ENCODE measurements at regions not wholly inside any gene's neighbourhood (a gene's known extent, or its start where the extent isn't known, plus 50 kb on each side); places are given as distances from the start of the nearest gene placed in this dataset.
"Not testable (repeated sequence)": the region's sequence is repeated elsewhere in the genome, so short reads cannot be mapped to it uniquely, and the experiment has no call there.

DNA sequence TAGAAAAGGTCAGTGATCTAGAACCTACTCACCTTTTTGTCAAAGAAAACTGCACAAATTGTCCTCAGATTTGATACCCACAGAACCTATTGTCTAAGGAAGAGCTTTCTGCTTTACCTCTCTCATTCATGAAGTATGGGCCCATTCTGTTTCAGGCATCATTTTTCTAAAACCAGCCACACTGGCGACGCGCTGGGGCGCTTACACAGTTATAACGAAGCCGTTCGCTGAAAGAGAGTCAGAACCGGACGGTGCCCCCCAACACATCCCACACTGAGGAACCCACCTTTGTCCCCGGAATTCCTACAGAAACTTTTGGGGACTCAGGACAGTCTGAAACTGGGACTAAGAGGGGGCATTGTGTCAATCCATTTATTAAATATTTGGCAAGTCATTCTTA is 206.3 kb upstream of the HAAO start:
- Histone ChIP-seq H3K9me3 (no peaks in the 10 kb centered on the region), H3K36me3 (no peaks in the 10 kb centered on the region), H3K9ac (ENCODE audit: low read depth in 2 of 2, low read length in 2 of 2) (peak overlapping the region in 1 of 2 donors; percentile 72), H3K27ac (peak overlapping the region; percentile 81), H3K4me3 (no peak overlapping the region), H3K4me1 (no peaks in the 10 kb centered on the region), H3K27me3 (no peaks in the 10 kb centered on the region)
- DNase-seq: no peak
- TF ChIP-seq CTCF (IDR thresholded peaks at IDR 0.05): no peak
- intact Hi-C loops (cut with DNase I): no loop called here

GRCh38 chr2:42996528-42996927 is 204.1 kb upstream of the HAAO start:
- H3K9me3 ChIP-seq: no peaks in the 10 kb centered on the region

DNA sequence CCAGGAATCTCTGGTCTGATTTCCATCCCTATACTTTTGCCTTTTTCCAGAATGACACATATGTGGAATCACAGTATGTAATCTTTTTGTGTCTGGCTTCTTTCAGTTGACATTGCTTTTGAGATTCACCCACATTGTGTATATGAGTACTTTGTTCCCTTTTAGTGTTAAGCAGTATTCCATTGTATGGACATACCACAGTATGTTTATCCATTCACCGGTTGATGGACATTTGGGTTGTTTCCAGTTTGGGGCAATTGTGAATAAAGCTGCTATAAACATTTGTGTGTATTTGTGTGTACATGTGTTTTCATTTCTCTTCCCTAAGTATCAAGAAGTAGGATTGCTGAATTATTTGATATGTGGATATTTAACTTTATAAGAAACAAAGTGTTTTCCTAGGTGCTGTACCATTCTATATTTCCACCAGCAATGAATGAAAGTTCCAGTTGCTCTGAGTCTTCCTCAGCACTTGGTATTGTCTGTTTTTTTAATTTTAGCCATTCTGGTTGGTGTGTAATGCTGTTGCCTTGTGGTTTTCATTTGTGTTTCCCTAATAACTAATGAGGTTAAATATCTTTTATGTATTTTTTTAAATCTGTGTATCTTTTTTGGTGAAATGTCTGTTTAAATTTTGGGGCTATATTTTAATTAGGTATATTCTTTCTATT is 203.5 kb upstream of the HAAO start:
- DNase-seq: no peak
- no peak overlapping the region for H3K27ac ChIP-seq
- H3K4me3 ChIP-seq: no peak overlapping the region
- no peaks in the 10 kb centered on the region for H3K4me1 ChIP-seq
- H3K9ac ChIP-seq (ENCODE audit: low read depth in 2 of 2, low read length in 2 of 2): no peak overlapping the region
- H3K9me3 ChIP-seq: no peaks in the 10 kb centered on the region
- H3K27me3 ChIP-seq: no peaks in the 10 kb centered on the region
- intact Hi-C loops (cut with DNase I): no loop called here
- TF ChIP-seq CTCF (IDR thresholded peaks at IDR 0.05): no peak
- H3K36me3 ChIP-seq: no peaks in the 10 kb centered on the region

More at GRCh38 chr2:42996528-42996927, 204.1 kb upstream of the HAAO start:
- no peaks in the 10 kb centered on the region for H3K36me3 ChIP-seq
- no peak overlapping the region for H3K9ac ChIP-seq (ENCODE audit: low read depth in 2 of 2, low read length in 2 of 2)
- no peaks in the 10 kb centered on the region for H3K27me3 ChIP-seq
- no peak overlapping the region for H3K4me3 ChIP-seq
- H3K4me1 ChIP-seq: no peaks in the 10 kb centered on the region
- DNase-seq: no peak
- intact Hi-C loops (cut with DNase I): no loop called here
- H3K27ac ChIP-seq: no peak overlapping the region
- TF ChIP-seq CTCF (IDR thresholded peaks at IDR 0.05): no peak

DNA sequence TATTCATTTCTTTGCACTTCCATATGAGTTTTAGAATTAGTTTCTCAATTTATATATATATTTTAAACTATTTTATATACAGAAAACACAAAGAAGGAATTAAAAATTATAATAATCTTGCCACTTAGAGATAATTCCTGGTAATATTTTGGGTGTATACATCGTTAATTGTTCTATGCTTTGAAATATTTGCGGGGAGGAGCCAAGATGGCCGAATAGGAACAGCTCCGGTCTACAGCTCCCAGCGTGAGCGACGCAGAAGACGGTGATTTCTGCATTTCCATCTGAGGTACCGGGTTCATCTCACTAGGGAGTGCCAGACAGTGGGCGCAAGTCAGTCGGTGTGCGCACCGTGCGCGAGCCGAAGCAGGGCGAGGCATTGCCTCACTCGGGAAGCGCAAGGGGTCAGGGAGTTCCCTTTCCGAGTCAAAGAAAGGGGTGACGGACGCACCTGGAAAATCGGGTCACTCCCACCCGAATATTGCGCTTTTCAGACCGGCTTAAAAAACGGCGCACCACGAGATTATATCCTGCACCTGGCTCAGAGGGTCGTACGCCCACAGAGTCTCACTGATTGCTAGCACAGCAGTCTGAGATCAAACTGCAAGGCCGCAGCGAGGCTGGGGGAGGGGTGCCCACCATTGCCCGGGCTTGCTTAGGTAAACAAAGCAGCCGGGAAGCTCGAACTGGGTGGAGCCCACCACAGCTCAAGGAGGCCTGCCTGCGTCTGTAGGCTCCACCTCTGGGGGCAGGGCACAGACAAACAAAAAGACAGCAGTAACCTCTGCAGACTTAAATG is 197.1 kb upstream of the HAAO start:
- H3K4me1 ChIP-seq; DNase-seq; H3K9me3 ChIP-seq; H3K27me3 ChIP-seq; intact Hi-C loops (cut with DNase I); H3K27ac ChIP-seq; H3K36me3 ChIP-seq; H3K9ac ChIP-seq (ENCODE audit: low read depth in 2 of 2, low read length in 2 of 2); H3K4me3 ChIP-seq: not testable (repeated sequence)

- H3K4me3 ChIP-seq; H3K36me3 ChIP-seq; H3K9ac ChIP-seq (ENCODE audit: low read depth in 2 of 2, low read length in 2 of 2); H3K9me3 ChIP-seq; H3K4me1 ChIP-seq; H3K27me3 ChIP-seq; intact Hi-C loops (cut with DNase I); H3K27ac ChIP-seq; DNase-seq: not testable (repeated sequence)
Measured at GRCh38 chr2:42988055-42988454, 195.7 kb upstream of the HAAO start.

DNA sequence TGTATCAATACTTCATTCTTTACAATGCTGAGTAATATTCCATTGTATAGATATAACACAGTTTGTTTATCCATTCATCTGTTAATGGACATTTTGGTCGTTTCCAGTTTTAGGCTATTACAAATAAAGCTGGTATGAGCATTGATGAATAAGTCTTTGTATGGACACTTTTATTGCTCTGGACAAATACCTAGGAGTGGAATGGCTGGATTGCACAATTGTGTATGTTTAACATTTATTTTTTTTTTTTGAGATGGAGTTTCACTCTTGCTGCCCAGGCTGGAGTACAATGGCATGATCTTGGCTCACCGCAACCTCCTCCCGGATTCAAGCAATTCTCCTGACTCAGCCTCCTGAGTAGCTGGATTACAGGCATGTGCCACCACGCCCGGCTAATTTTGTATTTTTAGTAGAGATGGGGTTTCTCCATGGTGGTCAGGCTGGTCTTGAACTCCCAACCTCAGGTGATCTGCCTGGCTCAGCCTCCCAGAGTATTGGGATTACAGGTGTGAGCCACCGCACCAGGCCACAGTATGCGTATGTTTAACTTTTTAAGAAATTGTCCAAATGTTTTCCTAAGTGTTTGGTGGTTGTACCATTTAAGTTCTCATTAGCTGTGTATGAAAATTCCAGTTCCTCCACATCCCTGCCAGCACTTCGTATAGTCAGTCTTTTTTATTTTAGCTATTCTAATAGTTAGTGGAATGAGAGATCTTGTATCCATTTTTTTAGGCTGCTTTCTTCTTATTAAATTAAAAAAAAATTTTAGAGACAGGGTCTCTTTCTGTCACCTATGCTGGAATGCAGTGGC is 194.9 kb upstream of the HAAO start:
- no peak overlapping the region for H3K4me3 ChIP-seq
- no peak for DNase-seq
- H3K9me3 ChIP-seq: no peaks in the 10 kb centered on the region
- H3K27me3 ChIP-seq: no peaks in the 10 kb centered on the region
- TF ChIP-seq CTCF (IDR thresholded peaks at IDR 0.05): no peak
- H3K36me3 ChIP-seq: no peaks in the 10 kb centered on the region
- no peak overlapping the region for H3K9ac ChIP-seq (ENCODE audit: low read depth in 2 of 2, low read length in 2 of 2)
- intact Hi-C loops (cut with DNase I): no loop called here
- peak overlapping the region; percentile 21 for H3K27ac ChIP-seq
- H3K4me1 ChIP-seq: peaks cover 4% of the 10 kb centered on the region
